HG02852 (cell line): ENCODE measurements at regions not wholly inside any gene's neighbourhood (a gene's known extent, or its start where the extent isn't known, plus 50 kb on each side); places are given as distances from the start of the nearest gene placed in this dataset.
"Not testable (repeated sequence)": the region's sequence is repeated elsewhere in the genome, so short reads cannot be mapped to it uniquely, and the experiment has no call there.

Source experiments
- ATAC-seq: cut with Tn5 transposase; IDR thresholded peaks from one replicate; pipeline ENCODE4 v1.9.1; 2021; ENCODE audit warnings: mild to moderate bottlenecking, moderate library complexity; ENCODE audit not compliant: unreplicated experiment

GRCh38 chr1:21385022-21385421, 54.9 kb upstream of the NBPF3 start:
- no peak for ATAC-seq

DNA sequence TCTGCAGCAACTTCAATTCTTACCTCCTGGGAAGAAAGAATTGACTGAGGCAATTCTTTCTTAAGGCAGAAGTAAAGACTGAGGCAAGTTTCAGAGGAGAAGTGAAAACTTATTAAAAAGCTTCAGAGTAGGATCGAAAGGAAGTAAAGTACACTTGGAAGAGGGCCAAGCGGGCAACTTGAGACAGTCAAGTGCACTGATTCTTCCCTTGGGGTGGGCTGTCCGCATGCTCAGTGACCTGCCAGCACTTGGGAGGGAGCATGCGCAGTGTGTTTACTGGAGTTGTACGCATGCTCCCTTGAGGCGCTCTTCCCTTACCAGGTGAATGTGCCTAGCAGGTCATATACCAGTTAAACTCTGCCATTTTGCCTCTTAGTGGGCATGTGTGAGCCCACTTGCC, 55.3 kb upstream of the NBPF3 start:
- ATAC-seq: no peak

- ATAC-seq: no peak
These were observed 56.0 kb upstream of the NBPF3 start for GRCh38 chr1:21383785-21384401.

DNA sequence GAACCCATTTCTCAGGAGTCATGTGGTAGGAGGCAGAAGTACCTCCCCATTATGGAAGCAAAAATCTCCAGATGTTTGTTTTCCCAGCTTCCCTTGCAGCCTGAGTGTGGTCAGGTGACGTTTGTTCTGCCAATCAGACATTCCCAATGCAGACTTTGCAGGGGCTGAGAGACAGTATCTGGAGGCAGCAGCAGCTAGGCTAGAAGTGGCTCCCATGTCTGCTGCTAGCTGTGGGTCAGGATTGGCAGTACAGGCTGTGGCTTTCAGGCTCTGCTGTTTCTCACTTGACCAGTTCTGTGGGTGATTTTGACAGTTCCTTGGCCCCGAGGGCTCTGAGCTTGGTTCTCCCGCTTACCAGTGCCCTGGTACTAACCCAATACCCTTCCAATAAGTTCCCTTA, 58.6 kb upstream of the NBPF3 start:
- ATAC-seq: no peak

DNA sequence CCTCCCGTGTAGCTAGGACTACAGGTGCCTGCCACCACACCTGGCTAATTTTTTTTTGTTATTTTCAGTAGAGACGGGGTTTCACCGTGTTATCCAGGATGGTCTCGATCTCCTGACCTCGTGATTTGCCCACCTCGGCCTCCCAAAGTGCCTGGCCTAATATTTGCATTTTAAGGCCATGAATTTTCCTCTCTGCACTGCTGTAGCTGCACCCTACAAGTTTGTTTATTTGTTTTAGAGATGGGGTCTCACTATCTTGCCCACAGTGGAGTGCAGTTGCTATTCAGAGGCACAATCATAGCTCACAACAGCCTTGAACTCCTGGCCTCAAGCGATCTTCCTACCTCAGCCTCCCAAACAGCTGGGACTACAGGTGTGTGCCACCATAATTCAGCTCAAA, 59.8 kb upstream of the NBPF3 start:
- ATAC-seq: not testable (repeated sequence)

- ATAC-seq: no peak
These were observed 60.4 kb upstream of the NBPF3 start for GRCh38 chr1:21379571-21379970.

DNA sequence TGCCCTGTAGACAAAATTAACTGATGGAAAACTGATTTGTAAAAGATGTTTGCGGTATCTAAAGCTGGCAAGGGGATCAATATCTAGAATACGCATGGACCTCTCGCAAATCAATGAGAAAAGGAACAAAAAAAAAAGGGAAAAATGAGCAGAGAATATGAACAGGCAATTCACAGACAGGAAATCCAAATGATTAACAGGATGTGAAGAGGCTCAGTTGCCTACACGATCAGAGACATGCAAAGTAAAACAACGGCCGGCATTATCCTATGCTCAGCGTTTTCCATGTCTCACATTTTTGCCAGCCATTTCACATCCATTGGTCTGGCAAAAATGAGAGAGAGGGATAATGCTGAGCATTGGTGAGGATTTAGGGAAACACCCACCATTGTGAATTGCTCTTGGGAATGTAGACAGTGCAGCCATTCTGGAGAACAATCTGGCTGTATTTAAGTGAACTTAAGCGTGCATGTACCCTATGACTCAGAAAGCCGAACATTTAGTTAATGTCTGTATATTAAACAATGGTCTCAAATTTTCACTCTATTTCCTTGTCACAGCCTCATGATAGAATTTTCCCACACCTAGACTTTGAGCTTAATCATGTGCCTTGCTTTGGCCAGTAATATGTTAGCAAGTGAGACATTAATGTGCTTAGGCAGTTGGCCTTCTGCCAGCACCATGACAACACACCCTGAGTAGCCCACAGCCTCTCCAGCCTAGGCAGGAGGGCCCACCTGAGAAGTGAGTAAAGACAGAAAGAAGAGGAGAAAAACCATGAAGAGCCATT, 61.0 kb upstream of the NBPF3 start:
- ATAC-seq: no peak

DNA sequence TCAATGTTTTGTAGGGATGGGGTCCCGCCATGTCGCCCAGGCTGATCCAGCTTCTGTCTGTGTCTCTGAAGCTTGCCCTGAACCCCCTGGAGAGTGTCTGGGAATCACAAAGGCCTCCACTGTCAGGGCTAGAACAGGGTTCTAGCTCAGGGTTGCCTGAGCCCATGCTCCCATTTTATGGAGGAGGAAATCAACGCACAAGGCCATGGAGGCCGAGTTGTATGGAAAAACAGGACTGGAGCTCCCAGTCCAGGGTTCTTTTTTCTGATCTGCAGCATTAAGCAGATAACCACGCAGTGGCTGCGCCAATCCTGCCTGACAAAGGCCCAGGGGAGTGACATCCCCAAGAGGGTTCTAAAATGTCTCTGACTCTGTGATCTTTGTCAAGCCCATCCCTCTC, 67.6 kb upstream of the NBPF3 start:
- ATAC-seq: no peak

DNA sequence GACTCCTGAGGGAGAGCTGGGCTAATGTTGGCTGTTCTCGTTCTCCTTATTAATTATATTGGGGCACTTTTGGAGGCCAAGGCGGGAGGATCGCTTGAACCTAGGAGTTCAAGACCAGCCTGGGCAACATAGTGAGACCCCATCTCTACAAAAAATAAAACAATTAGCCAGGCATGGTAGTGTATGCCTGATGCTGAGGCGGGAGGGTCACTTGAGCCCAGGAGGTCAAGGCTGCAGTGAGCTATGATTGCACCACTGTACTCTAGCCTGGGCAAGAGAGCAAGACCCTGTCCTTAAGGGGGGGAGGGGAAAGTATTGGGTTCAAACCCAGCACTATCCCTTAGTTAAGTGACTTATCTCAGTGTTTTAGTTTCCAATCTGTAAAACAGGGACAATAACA, 70.0 kb upstream of the NBPF3 start:
- ATAC-seq: no peak

GRCh38 chr1:21368515-21369289, 71.2 kb upstream of the NBPF3 start:
- no peak for ATAC-seq

GRCh38 chr1:21367973-21368514, 71.9 kb upstream of the NBPF3 start:
- not testable (repeated sequence) for ATAC-seq

DNA sequence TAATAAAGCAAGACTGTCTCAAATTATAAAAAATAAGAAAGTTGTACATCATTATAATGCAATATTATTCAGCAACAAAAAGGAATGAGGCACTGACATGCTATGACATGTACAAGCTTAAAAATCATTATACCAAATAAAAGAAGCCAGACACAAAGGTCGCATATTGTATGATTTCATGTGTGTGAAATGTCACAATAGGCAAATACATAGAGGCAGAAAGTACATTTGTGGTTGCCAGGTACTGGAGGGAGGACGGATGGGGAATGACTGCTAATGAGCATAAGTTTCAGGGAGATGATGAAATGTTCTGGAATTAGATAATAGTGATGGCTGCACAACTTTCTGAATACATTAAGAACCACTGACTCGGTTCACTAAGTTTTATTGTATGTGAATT, 73.6 kb upstream of the NBPF3 start:
- no peak for ATAC-seq

DNA sequence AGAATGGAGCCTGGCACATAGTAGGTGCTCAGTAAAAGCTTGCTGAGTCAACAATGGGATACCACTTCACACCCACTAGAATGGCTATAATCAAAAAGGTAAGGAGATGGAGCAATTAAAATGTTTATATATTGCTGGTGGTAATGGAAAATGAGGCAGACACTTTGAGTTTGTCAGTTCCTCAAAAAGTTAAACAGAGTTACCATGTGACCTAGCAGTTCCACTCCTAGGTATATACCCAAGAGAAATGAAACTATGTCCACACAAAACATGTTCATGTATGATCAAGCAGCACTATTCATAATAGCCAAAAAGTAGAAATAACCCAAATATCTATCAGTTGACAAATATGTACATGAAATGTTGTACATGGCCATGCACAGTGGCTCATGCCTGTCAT, 74.8 kb upstream of the ECE1 start:
- no peak for ATAC-seq

DNA sequence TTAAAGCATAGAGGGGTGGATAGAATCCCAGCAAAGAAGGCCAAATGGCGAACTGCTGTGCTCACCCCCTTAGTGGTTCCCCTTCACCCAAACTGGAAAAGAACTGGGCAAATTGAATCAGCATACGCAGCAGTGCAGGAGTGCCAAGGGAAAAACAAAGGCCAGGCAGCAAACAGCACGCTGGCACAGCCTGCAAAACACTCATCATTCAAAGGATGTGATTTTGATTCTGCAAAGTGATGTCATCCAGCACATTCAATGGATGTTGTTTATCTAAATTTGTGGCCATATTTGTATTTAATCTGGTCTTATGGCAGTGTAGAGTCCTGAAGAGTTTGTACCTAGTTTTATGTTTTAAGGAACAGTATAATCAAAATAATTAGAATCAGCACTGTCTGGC, 71.8 kb upstream of the ECE1 start:
- no peak for ATAC-seq

GRCh38 chr1:21361506-21361905, 71.2 kb upstream of the ECE1 start:
- ATAC-seq: no peak

GRCh38 chr1:21357161-21357560, 66.9 kb upstream of the ECE1 start:
- ATAC-seq: no peak

DNA sequence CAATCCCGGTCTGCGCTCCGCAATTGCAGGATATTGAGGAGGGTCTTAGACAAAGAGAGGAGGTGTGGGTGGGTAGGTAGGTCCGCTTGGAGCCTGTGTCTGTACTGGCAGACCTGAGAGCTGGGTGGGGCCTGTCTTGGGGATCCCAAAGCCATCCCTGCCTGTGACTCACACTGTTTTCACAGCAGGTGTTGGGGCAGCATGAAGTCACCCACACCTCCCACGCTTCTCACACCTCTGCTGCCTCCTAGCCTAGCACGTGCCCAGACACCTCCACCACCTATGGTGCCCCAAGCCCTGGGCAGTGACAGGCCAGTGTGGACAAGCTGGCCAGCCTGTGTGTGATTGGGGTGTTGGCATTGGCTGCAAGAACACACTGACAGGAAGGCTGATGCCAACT, 65.7 kb upstream of the ECE1 start:
- no peak for ATAC-seq

DNA sequence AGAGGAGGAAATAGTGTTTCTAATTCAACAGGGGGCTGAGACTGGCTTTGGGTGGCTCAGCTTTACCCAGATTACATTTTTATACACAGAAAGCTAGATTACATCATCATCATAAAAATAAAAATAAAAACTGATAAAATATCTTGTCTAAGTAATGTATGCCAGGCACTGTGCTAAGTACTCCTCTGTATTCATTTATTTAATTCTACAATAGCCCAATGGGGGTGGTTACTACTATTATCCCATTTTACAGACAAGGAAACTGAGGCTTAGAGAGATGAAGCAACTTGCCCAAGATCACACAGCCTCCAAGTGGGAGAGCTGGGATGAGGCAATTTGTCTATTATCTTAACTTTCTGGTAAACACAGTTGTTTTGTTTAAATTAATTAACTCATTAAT, 62.3 kb upstream of the ECE1 start:
- ATAC-seq: no peak

DNA sequence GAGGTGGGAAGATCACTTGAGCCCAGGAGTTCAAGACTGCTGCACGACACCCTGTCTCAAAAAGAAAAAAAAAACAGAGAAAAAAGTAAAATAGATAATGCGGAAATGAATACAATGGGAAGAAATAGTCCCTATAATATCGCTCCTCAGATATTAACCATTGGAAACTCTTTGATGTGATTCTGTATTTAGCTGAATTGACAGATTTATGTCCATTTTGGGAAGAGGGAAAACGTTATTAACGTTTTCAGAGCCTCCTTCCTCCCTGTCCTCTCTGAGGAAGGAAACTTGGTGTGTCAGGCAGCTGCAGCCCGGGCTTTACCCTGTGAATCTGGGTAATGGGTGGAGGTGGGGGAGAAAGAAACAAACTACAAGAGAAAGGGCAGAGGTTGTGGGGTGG, 61.6 kb upstream of the ECE1 start:
- no peak for ATAC-seq

DNA sequence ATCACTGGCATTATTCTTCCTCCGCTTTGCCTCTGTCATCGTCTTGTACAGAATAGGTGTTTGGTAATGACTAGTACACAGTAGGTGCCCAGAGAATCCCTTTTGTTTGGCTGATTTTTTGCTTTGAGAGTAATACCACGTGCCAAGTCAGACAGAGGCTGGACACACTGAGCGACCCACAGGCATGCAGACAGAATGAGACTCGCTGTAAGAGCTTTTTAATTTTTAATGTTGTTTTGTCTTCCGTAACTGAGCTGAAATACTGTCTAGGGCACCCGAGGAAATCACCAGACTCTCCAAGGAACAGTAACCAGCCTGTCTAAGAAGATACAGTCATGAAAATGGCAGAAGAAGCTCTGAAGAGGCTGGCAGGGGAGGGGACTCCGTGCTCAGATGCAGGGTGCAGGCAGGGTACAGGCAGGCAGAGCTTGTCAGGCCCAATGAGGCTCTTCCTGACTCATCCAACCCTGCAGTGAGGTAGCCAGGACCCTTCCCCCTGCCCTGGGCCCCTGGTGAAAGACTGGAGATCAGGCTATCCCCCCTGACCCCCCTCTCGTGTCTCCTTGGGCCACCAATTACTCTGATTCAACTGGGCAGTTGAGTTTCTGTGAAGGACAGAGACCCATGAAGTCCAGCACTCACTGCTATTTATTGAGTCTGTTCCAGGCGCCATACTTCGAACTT, 60.1 kb upstream of the ECE1 start:
- ATAC-seq: no peak

- no peak for ATAC-seq
These were observed 59.4 kb upstream of the ECE1 start for GRCh38 chr1:21349693-21350092.
